Prostate gland (tissue), 2 donors: ENCODE measurements at regions not wholly inside any gene's neighbourhood (a gene's known extent, or its start where the extent isn't known, plus 50 kb on each side); places are given as distances from the start of the nearest gene placed in this dataset.

Source experiments
- POLR2A ChIP-seq: fragments of 450-650 bp; IDR thresholded peaks from one replicate; pipeline ENCODE4 v1.6.1; 2016; ENCODE audit warnings: antibody characterized with exemption, mild to moderate bottlenecking
- TF ChIP-seq, protein P1 (sequence below), 4 experiments: fragments of 200-600 bp in 2 of 4; fragments of 450-650 bp in 2 of 4; sonication (generic) in 2 of 4; IDR thresholded peaks; 1 replicate in 3 of 4; 2 replicates in 1 of 4; pipeline ENCODE4 v1.5.1; 2016 to 2019; ENCODE audit warnings: antibody characterized with exemption in 4 of 4, mild to moderate bottlenecking in 2 of 4, moderate library complexity in 2 of 4

DNA sequence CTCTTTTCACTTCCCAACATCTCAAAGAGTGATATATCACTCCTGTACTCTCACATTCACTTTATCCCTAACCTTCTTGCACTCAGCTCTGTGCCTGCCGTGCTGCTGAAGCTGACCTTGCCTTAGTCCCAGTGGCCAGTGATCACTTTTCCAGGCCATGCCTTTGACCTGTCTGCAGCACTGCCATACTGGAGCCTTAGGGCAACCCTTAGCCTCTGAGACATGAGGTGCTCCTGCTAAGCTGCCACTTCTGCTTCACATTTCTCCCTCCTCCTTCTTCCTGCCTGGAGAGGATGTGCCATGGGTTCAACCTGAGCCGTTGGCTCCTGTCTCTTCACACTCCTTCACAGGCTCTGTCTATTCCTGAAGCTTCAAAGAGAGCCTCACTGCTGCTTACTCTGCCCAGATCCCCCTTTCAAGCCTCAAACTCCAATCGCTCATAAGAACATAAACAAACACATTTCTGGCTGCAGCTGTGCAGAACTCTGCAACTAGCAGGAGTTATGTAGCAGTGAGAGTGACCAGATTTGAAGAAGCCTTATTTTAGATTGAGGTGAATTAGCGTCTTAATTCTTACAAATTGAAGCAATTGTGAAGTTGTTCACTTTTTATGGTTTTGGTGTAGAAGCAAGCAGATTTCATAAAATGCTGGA, 716.2 kb upstream of the FANCL start:
- TF ChIP-seq, protein P1, sequence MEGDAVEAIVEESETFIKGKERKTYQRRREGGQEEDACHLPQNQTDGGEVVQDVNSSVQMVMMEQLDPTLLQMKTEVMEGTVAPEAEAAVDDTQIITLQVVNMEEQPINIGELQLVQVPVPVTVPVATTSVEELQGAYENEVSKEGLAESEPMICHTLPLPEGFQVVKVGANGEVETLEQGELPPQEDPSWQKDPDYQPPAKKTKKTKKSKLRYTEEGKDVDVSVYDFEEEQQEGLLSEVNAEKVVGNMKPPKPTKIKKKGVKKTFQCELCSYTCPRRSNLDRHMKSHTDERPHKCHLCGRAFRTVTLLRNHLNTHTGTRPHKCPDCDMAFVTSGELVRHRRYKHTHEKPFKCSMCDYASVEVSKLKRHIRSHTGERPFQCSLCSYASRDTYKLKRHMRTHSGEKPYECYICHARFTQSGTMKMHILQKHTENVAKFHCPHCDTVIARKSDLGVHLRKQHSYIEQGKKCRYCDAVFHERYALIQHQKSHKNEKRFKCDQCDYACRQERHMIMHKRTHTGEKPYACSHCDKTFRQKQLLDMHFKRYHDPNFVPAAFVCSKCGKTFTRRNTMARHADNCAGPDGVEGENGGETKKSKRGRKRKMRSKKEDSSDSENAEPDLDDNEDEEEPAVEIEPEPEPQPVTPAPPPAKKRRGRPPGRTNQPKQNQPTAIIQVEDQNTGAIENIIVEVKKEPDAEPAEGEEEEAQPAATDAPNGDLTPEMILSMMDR (IDR thresholded peaks at IDR 0.05), result no peak
- no peak for TF ChIP-seq POLR2A
